HEK293T (cell line): ENCODE measurements at regions not wholly inside any gene's neighbourhood (a gene's known extent, or its start where the extent isn't known, plus 50 kb on each side); places are given as distances from the start of the nearest gene placed in this dataset.

Experiments used
- CTCF ChIA-PET: fragments of 350-600 bp; formaldehyde crosslinking; extraction: SDS; loops from one replicate; lab custom pipeline; 2021; ENCODE audit warnings: antibody characterized with exemption, inconsistent platforms; lab: Yijun Ruan, JAX
- POLR2A ChIA-PET: fragments of 350-600 bp; formaldehyde crosslinking; extraction: SDS; loops from one replicate; lab custom pipeline; 2020; ENCODE audit warnings: antibody characterized with exemption, inconsistent platforms; lab: Yijun Ruan, JAX
- DNase-seq: peaks from one replicate; pipeline ENCODE4 v3.0.0; 2012; ENCODE audit warnings: mixed read lengths; ENCODE audit errors: extremely low spot score
- ARNT ChIP-seq: fragments of 450-650 bp; IDR thresholded peaks from 2 replicates; pipeline ENCODE4 v1.6.1; 2017; ENCODE audit warnings: mild to moderate bottlenecking
- BHLHE40 ChIP-seq: fragments of 450-650 bp; IDR thresholded peaks from 2 replicates; pipeline ENCODE4 v1.6.1; 2016; ENCODE audit warnings: mild to moderate bottlenecking, moderate library complexity, borderline replicate concordance
- CTBP1 ChIP-seq: fragments of 450-650 bp; IDR thresholded peaks from 2 replicates; pipeline ENCODE4 v1.6.1; 2016; ENCODE audit warnings: borderline replicate concordance
- ELF4 ChIP-seq: fragments of 450-650 bp; IDR thresholded peaks from 2 replicates; pipeline ENCODE4 v1.6.1; 2017; ENCODE audit warnings: antibody characterized with exemption
- FOXA1 ChIP-seq: fragments of 450-650 bp; IDR thresholded peaks from 2 replicates; pipeline ENCODE4 v1.6.1; 2016; ENCODE audit warnings: mild to moderate bottlenecking
- FOXK2 ChIP-seq: fragments of 450-650 bp; IDR thresholded peaks from 2 replicates; pipeline ENCODE4 v1.6.1; 2016; ENCODE audit warnings: mild to moderate bottlenecking
- FOXM1 ChIP-seq: fragments of 450-650 bp; IDR thresholded peaks from 2 replicates; pipeline ENCODE4 v1.6.1; 2017; ENCODE audit warnings: mild to moderate bottlenecking, borderline replicate concordance
- HDGF ChIP-seq: fragments of 450-650 bp; IDR thresholded peaks from 2 replicates; pipeline ENCODE4 v1.6.1; 2017; ENCODE audit warnings: antibody characterized with exemption, borderline replicate concordance
- L3MBTL2 ChIP-seq: fragments of 450-650 bp; conservative IDR thresholded peaks from 2 replicates; pipeline ENCODE4 v1.6.1; 2016; ENCODE audit warnings: mild to moderate bottlenecking
- LEF1 ChIP-seq: fragments of 450-650 bp; IDR thresholded peaks from 2 replicates; pipeline ENCODE4 v1.6.1; 2017; ENCODE audit warnings: mild to moderate bottlenecking, borderline replicate concordance
- NFRKB ChIP-seq: fragments of 450-650 bp; IDR thresholded peaks from 2 replicates; pipeline ENCODE4 v1.6.1; 2016; ENCODE audit warnings: mild to moderate bottlenecking, moderate library complexity
- SP1 ChIP-seq: fragments of 450-650 bp; IDR thresholded peaks from 2 replicates; pipeline ENCODE4 v1.6.1; 2017
- SUZ12 ChIP-seq: fragments of 450-650 bp; IDR thresholded peaks from 2 replicates; pipeline ENCODE4 v1.6.1; 2016; ENCODE audit warnings: mild to moderate bottlenecking
- TARDBP ChIP-seq: fragments of 450-650 bp; IDR thresholded peaks from 2 replicates; pipeline ENCODE4 v1.6.1; 2016
- ZNF384 ChIP-seq: fragments of 450-650 bp; IDR thresholded peaks from 2 replicates; pipeline ENCODE4 v1.6.1; 2016
- TF ChIP-seq, protein P1 (sequence below): fragments of 450-650 bp; IDR thresholded peaks from 2 replicates; pipeline ENCODE4 v1.6.1; 2016

DNA sequence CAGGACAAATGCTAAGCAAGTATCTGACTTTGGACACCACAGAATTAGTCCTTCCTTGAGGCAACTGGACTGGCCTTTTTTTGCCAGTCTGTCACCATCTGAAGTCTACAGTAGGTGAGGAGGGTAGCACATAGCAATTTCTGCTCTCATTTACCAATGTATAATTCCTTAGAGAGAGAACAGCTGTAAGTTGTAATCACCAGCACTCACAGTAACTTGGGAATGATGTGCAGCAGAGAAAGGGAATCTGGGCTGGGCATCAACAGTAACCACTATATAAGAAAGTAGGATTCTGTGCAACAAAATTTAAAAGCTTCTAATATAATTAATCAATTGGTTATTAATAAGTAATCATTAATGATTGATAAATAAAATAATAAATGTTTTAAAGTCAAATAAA, 86.3 kb upstream of the FAT3 start:
- DNase-seq = no peak
- POLR2A ChIA-PET = no interaction called here
- TF ChIP-seq ELF4 (no peak), FOXA1 (no peak), NFRKB (no peak), ZNF384 (no peak), SUZ12 (no peak), BHLHE40 (no peak), ARNT (no peak), FOXK2 (no peak), TARDBP (no peak), CTBP1 (no peak), LEF1 (no peak), HDGF (no peak), SP1 (no peak), L3MBTL2 (no peak), FOXM1 (no peak)
- TF ChIP-seq, protein P1, sequence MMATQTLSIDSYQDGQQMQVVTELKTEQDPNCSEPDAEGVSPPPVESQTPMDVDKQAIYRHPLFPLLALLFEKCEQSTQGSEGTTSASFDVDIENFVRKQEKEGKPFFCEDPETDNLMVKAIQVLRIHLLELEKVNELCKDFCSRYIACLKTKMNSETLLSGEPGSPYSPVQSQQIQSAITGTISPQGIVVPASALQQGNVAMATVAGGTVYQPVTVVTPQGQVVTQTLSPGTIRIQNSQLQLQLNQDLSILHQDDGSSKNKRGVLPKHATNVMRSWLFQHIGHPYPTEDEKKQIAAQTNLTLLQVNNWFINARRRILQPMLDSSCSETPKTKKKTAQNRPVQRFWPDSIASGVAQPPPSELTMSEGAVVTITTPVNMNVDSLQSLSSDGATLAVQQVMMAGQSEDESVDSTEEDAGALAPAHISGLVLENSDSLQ = no peak
- CTCF ChIA-PET = interaction anchor here (0.6 kb wide), 1 partner anchor 492 kb away, joined by 3 read pairs; no protein-coding TSS in a partner anchor

DNA sequence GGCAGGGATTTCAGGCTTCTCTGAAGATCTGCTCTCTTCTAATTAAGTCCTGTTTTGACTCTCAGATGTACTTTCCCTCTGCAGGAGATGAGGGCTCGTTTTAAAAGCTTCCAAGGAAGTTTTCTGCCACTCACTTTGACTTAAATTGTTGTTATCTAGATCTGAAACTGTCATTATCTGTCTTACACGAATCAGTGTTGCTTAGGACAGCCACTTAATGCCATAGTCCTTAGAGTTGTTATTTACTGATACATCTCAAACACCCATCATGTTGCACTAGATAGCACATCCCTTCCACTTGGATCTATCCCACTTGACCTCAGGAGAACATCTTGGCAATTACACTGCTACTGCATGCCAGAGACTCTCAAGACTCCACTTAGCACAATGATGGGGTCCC, 86.9 kb upstream of the FAT3 start:
- ChIA-PET POLR2A (no interaction called here), CTCF (interaction anchor here (0.6 kb wide), 1 partner anchor 491 kb away, joined by 3 read pairs; no protein-coding TSS in a partner anchor)
- DNase-seq = no peak
- TF ChIP-seq ARNT (no peak), ZNF384 (no peak), SUZ12 (no peak), SP1 (no peak), BHLHE40 (no peak), ELF4 (no peak), TARDBP (no peak), HDGF (no peak), FOXA1 (no peak), L3MBTL2 (no peak), FOXM1 (no peak)
- TF ChIP-seq, protein P1 = no peak

DNA sequence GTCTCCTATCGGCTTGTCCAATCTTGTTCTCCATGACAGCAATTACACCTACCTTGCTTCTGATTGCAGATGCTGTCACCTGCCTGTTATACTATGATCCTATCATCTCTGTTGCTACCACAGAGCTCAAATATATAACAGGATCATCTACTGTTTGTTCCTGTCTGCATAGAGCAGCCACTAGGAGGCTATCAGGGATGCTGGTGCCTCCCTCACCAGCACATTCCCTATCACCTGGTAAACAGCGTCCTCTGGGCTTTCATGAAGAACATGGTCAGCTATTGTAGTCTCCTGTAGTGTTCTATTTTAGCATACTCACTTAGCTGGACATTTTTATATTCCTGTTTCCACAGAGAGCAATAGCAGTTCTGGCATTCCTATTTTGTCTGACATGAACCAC, 87.8 kb upstream of the FAT3 start:
- CTCF ChIA-PET = interaction anchor here (0.6 kb wide), 2 partner anchors 210 to 822 kb away, joined by 3 read pairs; no protein-coding TSS in a partner anchor
- TF ChIP-seq HDGF (no peak), BHLHE40 (no peak), L3MBTL2 (no peak), ARNT (no peak), FOXK2 (no peak), TARDBP (no peak), LEF1 (no peak), ELF4 (no peak), ZNF384 (no peak), FOXM1 (no peak), NFRKB (no peak), SP1 (no peak), CTBP1 (no peak), SUZ12 (no peak), FOXA1 (no peak)
- TF ChIP-seq, protein P1 = no peak
- DNase-seq = peak; percentile 18

DNA sequence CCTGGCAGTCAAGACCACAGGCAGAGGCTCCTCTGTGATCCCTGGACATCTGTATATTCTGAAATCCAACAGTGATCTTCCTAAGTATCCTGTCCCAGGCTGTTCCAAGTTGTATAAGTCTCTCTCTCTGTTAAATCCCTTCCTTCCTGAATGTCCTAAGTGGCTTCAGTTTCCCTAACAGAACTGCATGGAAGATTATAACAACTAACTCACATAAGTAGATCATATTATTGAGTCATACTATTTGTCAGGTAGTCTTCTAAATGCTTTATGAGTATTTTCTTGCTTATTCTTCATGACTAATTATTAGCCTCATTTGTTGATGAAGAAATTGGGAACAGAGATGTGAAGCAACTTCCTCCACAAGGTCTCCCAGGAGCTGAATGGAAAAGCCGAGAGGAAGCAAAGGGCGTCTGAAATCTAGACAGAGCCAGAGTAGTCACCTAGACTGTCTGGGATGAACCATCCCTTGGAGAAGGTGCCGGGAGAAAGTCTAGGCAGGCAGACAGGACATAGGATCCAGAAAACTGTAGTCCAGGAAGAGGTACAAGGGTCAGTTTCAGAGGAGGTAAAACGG, 93.2 kb upstream of the FAT3 start:
- no peak for DNase-seq
- ChIA-PET CTCF (interaction anchor here (0.6 kb wide), 1 partner anchor 902 kb away, joined by 3 read pairs; no protein-coding TSS in a partner anchor), POLR2A (no interaction called here)
- TF ChIP-seq ZNF384 (no peak), SUZ12 (no peak), ARNT (no peak), FOXK2 (no peak), SP1 (no peak), ELF4 (no peak), NFRKB (no peak), FOXM1 (no peak), CTBP1 (no peak), FOXA1 (no peak), TARDBP (no peak)

More for the DNA sequence above, 87.8 kb upstream of the FAT3 start:
- POLR2A ChIA-PET = no interaction called here

DNA sequence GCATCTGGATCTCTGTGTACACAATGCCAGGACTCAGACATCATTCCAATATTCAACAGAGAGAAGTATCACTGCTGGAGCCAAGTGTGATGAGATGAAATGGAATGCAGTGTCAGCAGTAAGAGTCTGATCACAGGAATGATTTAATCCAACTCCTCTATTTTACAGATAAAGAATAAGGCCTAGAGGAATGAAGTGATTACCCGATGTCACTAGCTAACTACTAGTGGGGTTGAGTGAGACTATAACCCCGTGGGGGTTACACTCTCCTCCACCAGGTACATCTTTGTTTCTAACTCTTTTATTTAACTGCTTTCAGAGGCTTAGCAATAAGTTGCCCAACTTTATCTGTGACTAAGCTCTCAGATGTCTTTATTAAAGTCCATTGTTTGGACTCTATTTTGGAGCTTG, 94.2 kb upstream of the FAT3 start:
- DNase-seq = no peak
- POLR2A ChIA-PET = no interaction called here
- no peak for TF ChIP-seq FOXM1
- no peak for TF ChIP-seq ZNF384
- TF ChIP-seq TARDBP = no peak
- TF ChIP-seq, protein P1 = no peak
- TF ChIP-seq NFRKB = no peak
- no peak for TF ChIP-seq BHLHE40
- no peak for TF ChIP-seq LEF1
- TF ChIP-seq ELF4 = no peak
- no peak for TF ChIP-seq SP1
- no peak for TF ChIP-seq FOXK2
- TF ChIP-seq SUZ12 = no peak
- CTCF ChIA-PET = interaction anchor here (0.6 kb wide), 1 partner anchor 901 kb away, joined by 3 read pairs; no protein-coding TSS in a partner anchor
